PC-9 (cell line): ENCODE measurements at regions not wholly inside any gene's neighbourhood (a gene's known extent, or its start where the extent isn't known, plus 50 kb on each side); places are given as distances from the start of the nearest gene placed in this dataset.

ENCODE experiments used
- BruUV-seq: library from RNA; stranded (reverse); fragments of 400-500 nt; replicated peaks from 2 replicates; lab custom pipeline; 2021; lab: Mats Ljungman, UMichigan
- CTCF ChIA-PET: fragments of 300-600 bp; sonication (Branson Sonifier 250); formaldehyde crosslinking; loops from one replicate; lab custom pipeline; 2022; ENCODE audit warnings: antibody characterized with exemption; lab: Charles Lee
- POLR2A ChIA-PET: fragments of 300-600 bp; sonication (Branson Sonifier 250); formaldehyde crosslinking; loops from one replicate; lab custom pipeline; 2022; ENCODE audit warnings: antibody characterized with exemption; ENCODE audit not compliant: unreplicated experiment; lab: Charles Lee
- DNase-seq, 2 experiments: peaks; one replicate each; pipeline versions ENCODE4 v3.0.0 to v3.0.0-alpha.2; 2015 to 2022; ENCODE audit warnings: mixed read lengths in 1 of 2
- H2AFZ ChIP-seq: fragments of 200-600 bp; sonication (generic); 2 replicates; pipeline ENCODE4 v1.8.1; 2017; ENCODE audit warnings: antibody characterized with exemption
- H3F3A ChIP-seq: fragments of 200-600 bp; sonication (generic); 2 replicates; pipeline ENCODE4 v1.8.1; 2017; ENCODE audit warnings: antibody characterized with exemption, mild to moderate bottlenecking, low read depth; ENCODE audit not compliant: insufficient read depth
- H3K27ac ChIP-seq: fragments of 200-600 bp; sonication (generic); 2 replicates; pipeline ENCODE4 v1.6.1; 2016; ENCODE audit warnings: mixed run types
- H3K27me3 ChIP-seq: fragments of 200-600 bp; sonication (generic); 2 replicates; pipeline ENCODE4 v1.6.1; 2016; ENCODE audit warnings: low read depth, mixed run types; ENCODE audit not compliant: insufficient read depth
- H3K36me3 ChIP-seq: fragments of 200-600 bp; sonication (generic); 2 replicates; pipeline ENCODE4 v1.6.1; 2016; ENCODE audit warnings: low read depth, mixed run types
- H3K4me1 ChIP-seq: fragments of 200-600 bp; sonication (generic); replicated peaks from 2 replicates; pipeline ENCODE4 v1.6.1; 2016; ENCODE audit warnings: mixed run types; ENCODE audit not compliant: insufficient read depth
- H3K4me2 ChIP-seq: fragments of 200-600 bp; sonication (generic); 2 replicates; pipeline ENCODE4 v1.6.1; 2017; ENCODE audit warnings: mixed run types
- H3K4me3 ChIP-seq: fragments of 200-600 bp; sonication (generic); 2 replicates; pipeline ENCODE4 v1.6.1; 2016; ENCODE audit warnings: mixed run types
- H3K79me2 ChIP-seq: fragments of 200-600 bp; sonication (generic); 2 replicates; pipeline ENCODE4 v1.6.1; 2017; ENCODE audit warnings: low read depth, mixed run types
- H3K9me2 ChIP-seq: fragments of 200-600 bp; sonication (generic); 2 replicates; pipeline ENCODE4 v1.8.1; 2017; ENCODE audit warnings: mild to moderate bottlenecking; ENCODE audit not compliant: insufficient read depth
- H3K9me3 ChIP-seq: fragments of 200-600 bp; sonication (generic); 2 replicates; pipeline ENCODE4 v1.8.1; 2016; ENCODE audit warnings: low read depth; ENCODE audit not compliant: insufficient read depth
- H4K20me1 ChIP-seq: fragments of 200-600 bp; sonication (generic); 2 replicates; pipeline ENCODE4 v1.8.1; 2017; ENCODE audit not compliant: insufficient read depth
- CTCF ChIP-seq: fragments of 200-600 bp; sonication (generic); conservative IDR thresholded peaks from 2 replicates; pipeline ENCODE4 v1.6.1; 2017; ENCODE audit warnings: mixed run types, antibody characterized with exemption, mild to moderate bottlenecking, moderate library complexity
- EZH2 ChIP-seq: fragments of 200-600 bp; sonication (generic); IDR thresholded peaks from 2 replicates; pipeline ENCODE4 v1.8.0; 2017; ENCODE audit warnings: antibody characterized with exemption, low read depth
- intact Hi-C: fragments of 100-400 bp; cut with micrococcal nuclease; formaldehyde crosslinking; loops from one replicate; pipeline ENCODE4 v1.10.0; 2022; ENCODE audit not compliant: unreplicated experiment

- ChIA-PET POLR2A (no interaction called here), CTCF (no interaction called here)
These were observed 832.6 kb upstream of the TMPRSS15 start for GRCh38 chr21:19236209-19236608.

GRCh38 chr21:19237608-19238007, 834.0 kb upstream of the TMPRSS15 start:
- no peak overlapping the region for H2AFZ ChIP-seq
- no peaks in the 10 kb centered on the region for H3K27me3 ChIP-seq
- H3F3A ChIP-seq = no peaks in the 10 kb centered on the region
- BruUV-seq = no TSS peak
- no peak for TF ChIP-seq CTCF
- TF ChIP-seq EZH2 = no peak
- H3K4me1 ChIP-seq = no peaks in the 10 kb centered on the region
- H3K4me3 ChIP-seq = no peak overlapping the region
- CTCF ChIA-PET = no interaction called here
- H3K27ac ChIP-seq = no peak overlapping the region
- POLR2A ChIA-PET = no interaction called here
- no peaks in the 10 kb centered on the region for H3K9me2 ChIP-seq
- H3K9me3 ChIP-seq = no peaks in the 10 kb centered on the region
- no peak overlapping the region for H3K4me2 ChIP-seq
- no peaks in the 10 kb centered on the region for H3K79me2 ChIP-seq
- no peak for DNase-seq
- no peaks in the 10 kb centered on the region for H3K36me3 ChIP-seq
- intact Hi-C loops = no loop called here
- H4K20me1 ChIP-seq = no peaks in the 10 kb centered on the region

More at GRCh38 chr21:19236209-19236608, 832.6 kb upstream of the TMPRSS15 start:
- no peak for DNase-seq
- H3K4me2 ChIP-seq = no peak overlapping the region
- H3K4me3 ChIP-seq = no peak overlapping the region
- no peaks in the 10 kb centered on the region for H3K4me1 ChIP-seq
- H3K9me3 ChIP-seq = no peaks in the 10 kb centered on the region
- intact Hi-C loops = no loop called here
- no peak overlapping the region for H3K27ac ChIP-seq
- BruUV-seq = no TSS peak
- TF ChIP-seq EZH2 (no peak), CTCF (no peak)
- H3K36me3 ChIP-seq = no peaks in the 10 kb centered on the region
- no peaks in the 10 kb centered on the region for H3F3A ChIP-seq
- no peaks in the 10 kb centered on the region for H3K9me2 ChIP-seq
- H3K27me3 ChIP-seq = no peaks in the 10 kb centered on the region
- H3K79me2 ChIP-seq = no peaks in the 10 kb centered on the region
- no peak overlapping the region for H2AFZ ChIP-seq
- no peaks in the 10 kb centered on the region for H4K20me1 ChIP-seq

GRCh38 chr21:19239696-19240095, 836.1 kb upstream of the TMPRSS15 start:
- no peaks in the 10 kb centered on the region for H3K9me3 ChIP-seq
- no peaks in the 10 kb centered on the region for H4K20me1 ChIP-seq
- TF ChIP-seq CTCF (no peak), EZH2 (no peak)
- H3K4me3 ChIP-seq = no peak overlapping the region
- DNase-seq = no peak
- BruUV-seq = no TSS peak
- no peaks in the 10 kb centered on the region for H3K27me3 ChIP-seq
- H3K36me3 ChIP-seq = no peaks in the 10 kb centered on the region
- no peaks in the 10 kb centered on the region for H3K9me2 ChIP-seq
- no peaks in the 10 kb centered on the region for H3K79me2 ChIP-seq
- intact Hi-C loops = no loop called here
- H3F3A ChIP-seq = no peaks in the 10 kb centered on the region
- no peak overlapping the region for H3K27ac ChIP-seq
- ChIA-PET POLR2A (no interaction called here), CTCF (no interaction called here)
- no peak overlapping the region for H2AFZ ChIP-seq
- no peak overlapping the region for H3K4me2 ChIP-seq
- H3K4me1 ChIP-seq = no peaks in the 10 kb centered on the region
